GM12873 (cell line): ENCODE measurements at regions not wholly inside any gene's neighbourhood (a gene's known extent, or its start where the extent isn't known, plus 50 kb on each side); places are given as distances from the start of the nearest gene placed in this dataset.

Experiments used
- TF ChIP-seq, protein P1 (sequence below): IDR thresholded peaks from 2 replicates; pipeline ENCODE4 v1.5.1; 2012; ENCODE audit warnings: low read depth, mild to moderate bottlenecking, moderate library complexity, low read length, control low read depth; ENCODE audit not compliant: insufficient read depth; ENCODE audit errors: missing control alignments

DNA sequence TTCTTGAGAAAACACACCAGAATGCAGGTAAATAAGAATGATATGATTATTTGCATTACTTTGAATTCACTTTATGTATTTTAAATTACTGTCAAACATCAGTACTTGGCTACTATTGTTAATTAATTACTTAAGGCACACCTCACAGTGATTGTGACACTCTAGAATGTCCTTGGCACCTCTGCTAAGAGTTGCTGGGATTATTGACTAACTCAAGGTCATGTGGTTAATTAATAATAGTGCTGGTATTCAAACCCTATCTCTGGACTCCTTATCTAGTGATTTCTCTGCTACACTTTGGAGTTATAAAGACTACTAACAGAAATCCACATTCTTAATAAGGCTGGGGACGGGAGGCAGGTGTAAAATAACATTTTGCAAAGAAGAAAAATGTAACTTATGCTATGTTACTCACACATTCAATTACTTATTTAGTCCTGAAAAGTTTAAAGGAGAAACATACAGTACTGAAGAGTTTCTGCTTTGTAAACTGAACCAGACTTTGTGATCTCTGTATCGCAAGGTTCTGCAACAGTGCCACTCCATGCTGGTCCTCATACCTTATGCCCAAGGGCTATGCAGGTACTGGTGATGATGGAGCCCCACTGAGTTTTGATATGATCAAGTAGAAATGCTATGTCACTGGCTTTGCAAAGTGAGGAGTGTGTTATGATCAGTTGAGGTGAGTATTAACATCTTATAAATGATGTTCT is 242.7 kb downstream of the MID1IP1 start:
- TF ChIP-seq, protein P1, sequence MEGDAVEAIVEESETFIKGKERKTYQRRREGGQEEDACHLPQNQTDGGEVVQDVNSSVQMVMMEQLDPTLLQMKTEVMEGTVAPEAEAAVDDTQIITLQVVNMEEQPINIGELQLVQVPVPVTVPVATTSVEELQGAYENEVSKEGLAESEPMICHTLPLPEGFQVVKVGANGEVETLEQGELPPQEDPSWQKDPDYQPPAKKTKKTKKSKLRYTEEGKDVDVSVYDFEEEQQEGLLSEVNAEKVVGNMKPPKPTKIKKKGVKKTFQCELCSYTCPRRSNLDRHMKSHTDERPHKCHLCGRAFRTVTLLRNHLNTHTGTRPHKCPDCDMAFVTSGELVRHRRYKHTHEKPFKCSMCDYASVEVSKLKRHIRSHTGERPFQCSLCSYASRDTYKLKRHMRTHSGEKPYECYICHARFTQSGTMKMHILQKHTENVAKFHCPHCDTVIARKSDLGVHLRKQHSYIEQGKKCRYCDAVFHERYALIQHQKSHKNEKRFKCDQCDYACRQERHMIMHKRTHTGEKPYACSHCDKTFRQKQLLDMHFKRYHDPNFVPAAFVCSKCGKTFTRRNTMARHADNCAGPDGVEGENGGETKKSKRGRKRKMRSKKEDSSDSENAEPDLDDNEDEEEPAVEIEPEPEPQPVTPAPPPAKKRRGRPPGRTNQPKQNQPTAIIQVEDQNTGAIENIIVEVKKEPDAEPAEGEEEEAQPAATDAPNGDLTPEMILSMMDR: no peak

DNA sequence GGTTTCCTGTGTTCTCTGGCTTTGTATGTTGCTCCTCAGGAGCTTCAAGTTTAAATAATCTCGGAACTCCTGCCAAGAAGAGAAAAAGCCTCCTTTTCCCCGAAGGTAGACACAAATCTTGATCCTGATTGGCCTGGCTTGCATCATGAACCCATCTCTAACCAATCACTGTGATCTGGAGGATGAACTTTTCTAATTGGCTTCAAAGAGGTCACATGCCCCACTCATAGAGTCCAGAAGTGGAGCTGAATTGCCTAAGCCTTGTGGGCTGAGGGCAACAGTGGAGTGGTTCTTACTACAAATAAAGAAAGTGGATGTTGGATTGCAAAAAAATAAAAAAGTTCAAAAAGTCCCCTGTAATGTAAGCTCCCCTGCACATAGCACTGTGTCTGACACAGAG is 245.9 kb downstream of the MID1IP1 start:
- TF ChIP-seq, protein P1: no peak

DNA sequence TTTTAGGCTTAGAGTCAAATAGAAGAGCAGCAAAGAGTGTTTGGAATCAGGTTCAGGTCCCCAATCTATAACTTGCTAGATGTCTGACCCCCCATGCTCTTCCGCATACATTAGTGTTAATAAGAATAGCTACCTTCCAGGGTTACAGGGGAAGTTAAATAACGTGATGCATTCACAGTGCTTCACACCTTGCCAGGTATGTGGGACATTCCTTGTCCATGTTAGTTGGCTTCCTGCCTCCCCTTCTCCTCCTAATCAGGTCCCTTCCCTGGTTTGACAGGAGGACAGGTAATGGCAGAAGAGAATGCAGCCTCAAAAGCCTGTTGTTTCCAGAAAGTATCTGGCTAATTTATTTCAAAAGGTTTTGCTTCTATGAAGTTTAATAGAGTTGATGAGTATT is 248.7 kb downstream of the MID1IP1 start:
- TF ChIP-seq, protein P1: no peak

DNA sequence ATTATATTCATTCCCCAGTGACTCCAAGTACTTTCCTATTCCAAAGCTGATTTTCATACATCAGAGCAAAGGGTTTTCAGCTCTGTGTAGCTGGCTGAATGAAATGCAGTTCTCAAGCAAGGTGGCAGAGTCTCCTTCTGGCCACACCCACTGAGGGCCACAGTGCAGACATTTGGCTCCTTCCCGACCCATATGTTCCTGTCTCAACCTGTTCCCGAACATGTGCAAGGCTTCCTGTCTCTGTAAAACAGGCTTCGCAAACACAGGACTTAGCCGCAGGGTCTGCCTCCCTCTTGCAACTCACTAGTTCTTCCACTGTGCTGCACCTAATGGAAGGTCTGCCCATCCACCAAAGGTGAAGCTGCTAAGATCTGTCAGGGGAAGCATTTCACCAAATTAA is 249.2 kb downstream of the MID1IP1 start:
- TF ChIP-seq, protein P1: no peak

DNA sequence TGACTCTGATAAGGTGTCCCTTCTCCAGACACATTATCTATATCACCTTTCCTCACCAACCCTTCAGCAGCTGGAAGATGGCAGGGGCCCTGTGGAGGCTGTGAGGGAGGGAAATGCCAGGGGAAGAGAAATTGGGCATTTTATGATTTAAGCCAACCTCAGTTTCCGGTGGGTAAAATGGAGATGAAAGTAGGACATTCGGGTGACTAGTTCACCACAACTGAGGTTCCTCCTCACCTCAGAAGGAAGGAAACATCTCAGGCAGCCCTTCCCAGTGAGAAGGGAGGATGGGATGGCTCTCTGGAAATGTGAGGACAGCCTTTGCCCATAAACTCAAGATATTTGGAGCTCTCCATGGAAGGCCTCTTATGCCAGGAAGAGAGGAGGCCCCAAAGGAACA is 251.5 kb downstream of the MID1IP1 start:
- TF ChIP-seq, protein P1: no peak

DNA sequence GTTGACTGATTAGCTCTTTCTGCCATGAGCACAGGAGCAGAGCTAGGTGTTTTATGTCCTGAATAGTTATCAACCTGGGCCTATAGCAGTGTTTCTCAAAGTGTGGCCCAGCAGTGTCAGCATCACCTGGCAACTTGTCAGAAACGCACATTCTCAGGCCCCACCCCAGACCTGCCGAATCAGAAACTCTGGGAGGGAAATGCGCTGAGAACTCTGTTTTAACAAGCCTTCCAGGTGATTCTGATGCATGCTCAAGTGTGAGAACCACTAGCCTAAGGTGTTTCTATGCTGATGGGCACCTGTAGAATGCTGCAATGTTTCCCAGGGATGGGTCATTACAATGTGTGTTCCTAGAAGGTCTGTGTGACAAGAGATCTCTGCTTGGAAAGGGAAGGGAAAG is 257.5 kb downstream of the MID1IP1 start:
- TF ChIP-seq, protein P1: no peak

DNA sequence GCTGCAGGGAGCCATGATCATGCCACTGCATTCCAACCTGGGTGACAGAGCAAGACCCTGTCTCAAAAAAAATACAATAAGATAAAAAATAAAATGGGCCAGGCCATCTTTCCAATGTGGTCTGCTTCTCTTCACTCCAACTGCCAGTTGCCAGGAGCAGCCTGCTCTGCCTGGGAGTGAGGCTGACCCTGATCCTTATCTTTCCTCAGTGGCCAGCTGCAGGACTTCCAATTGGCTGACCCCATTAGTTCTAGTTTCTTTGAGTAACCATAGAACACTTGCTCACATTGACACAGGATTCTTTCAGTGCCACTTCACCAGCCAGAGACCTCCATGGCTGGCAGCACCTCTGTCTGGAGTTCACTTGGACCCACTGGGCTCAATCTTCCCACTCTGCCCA is 258.6 kb downstream of the MID1IP1 start:
- TF ChIP-seq, protein P1: no peak
